CD8-positive, alpha-beta memory T cell (primary cell): ENCODE measurements at regions not wholly inside any gene's neighbourhood (a gene's known extent, or its start where the extent isn't known, plus 50 kb on each side); places are given as distances from the start of the nearest gene placed in this dataset.

Source experiments
- CTCF ChIA-PET: fragments of 350-600 bp; sonication (Branson Sonifier 250); formaldehyde crosslinking; loops from one replicate; lab custom pipeline; 2021; ENCODE audit warnings: antibody characterized with exemption; lab: Charles Lee
- POLR2A ChIA-PET: fragments of 350-600 bp; sonication (Branson Sonifier 250); formaldehyde crosslinking; loops from one replicate; lab custom pipeline; 2021; ENCODE audit warnings: antibody characterized with exemption; lab: Charles Lee
- DNase-seq, 5 donors: peaks; one replicate each; pipeline versions ENCODE4 v3.0.0 to v3.0.0-alpha.2; 2020 to 2022; ENCODE audit warnings: mixed read lengths in 1 of 5
- H3K27ac ChIP-seq: one replicate; pipeline ENCODE4 v1.7.0; 2013; ENCODE audit warnings: low read depth, mild to moderate bottlenecking, low read length, moderate library complexity
- H3K27me3 ChIP-seq: 2 replicates; pipeline ENCODE4 v1.7.0; 2013; ENCODE audit warnings: low read length, mild to moderate bottlenecking; ENCODE audit not compliant: insufficient read depth, poor library complexity, severe bottlenecking
- H3K36me3 ChIP-seq: 2 replicates; pipeline ENCODE4 v1.7.0; 2013; ENCODE audit warnings: mild to moderate bottlenecking, low read length, moderate library complexity; ENCODE audit not compliant: insufficient read depth
- H3K4me1 ChIP-seq: 2 replicates; pipeline ENCODE4 v1.7.0; 2013; ENCODE audit warnings: mild to moderate bottlenecking, low read length, moderate library complexity; ENCODE audit not compliant: insufficient read depth
- H3K4me3 ChIP-seq: 2 replicates; pipeline ENCODE4 v1.7.0; 2013; ENCODE audit warnings: mild to moderate bottlenecking, low read length
- H3K9me3 ChIP-seq: 2 replicates; pipeline ENCODE4 v1.7.0; 2013; ENCODE audit warnings: mild to moderate bottlenecking, low read length
- H3K27ac Mint-ChIP-seq, 8 donors: one replicate each; pipeline ENCODE4 v1.8.0; 2020 to 2021; ENCODE audit warnings: mixed read lengths in 8 of 8, mild to moderate bottlenecking in 6 of 8, inconsistent platforms in 3 of 8, moderate library complexity in 3 of 8
- H3K27me3 Mint-ChIP-seq, 2 donors: one replicate each; pipeline ENCODE4 v1.8.0; 2020 to 2021; ENCODE audit warnings: mixed read lengths in 2 of 2, mild to moderate bottlenecking in 1 of 2, moderate library complexity in 1 of 2
- H3K36me3 Mint-ChIP-seq, 3 donors: one replicate each; pipeline ENCODE4 v1.8.0; 2020 to 2021; ENCODE audit warnings: mixed read lengths in 3 of 3, inconsistent platforms in 1 of 3, mild to moderate bottlenecking in 1 of 3
- H3K4me1 Mint-ChIP-seq, 3 donors: one replicate each; pipeline ENCODE4 v1.8.0; 2020 to 2021; ENCODE audit warnings: mixed read lengths in 3 of 3, inconsistent platforms in 1 of 3, mild to moderate bottlenecking in 1 of 3
- H3K4me3 Mint-ChIP-seq, 7 donors: one replicate each; pipeline ENCODE4 v1.8.0; 2020 to 2021; ENCODE audit warnings: mixed read lengths in 7 of 7, mild to moderate bottlenecking in 6 of 7, moderate library complexity in 4 of 7, inconsistent platforms in 2 of 7
- H3K9me3 Mint-ChIP-seq, 5 donors: one replicate each; pipeline ENCODE4 v1.8.0; 2020 to 2022; ENCODE audit warnings: mixed read lengths in 5 of 5, mild to moderate bottlenecking in 3 of 5, moderate library complexity in 2 of 5, inconsistent platforms in 1 of 5

DNA sequence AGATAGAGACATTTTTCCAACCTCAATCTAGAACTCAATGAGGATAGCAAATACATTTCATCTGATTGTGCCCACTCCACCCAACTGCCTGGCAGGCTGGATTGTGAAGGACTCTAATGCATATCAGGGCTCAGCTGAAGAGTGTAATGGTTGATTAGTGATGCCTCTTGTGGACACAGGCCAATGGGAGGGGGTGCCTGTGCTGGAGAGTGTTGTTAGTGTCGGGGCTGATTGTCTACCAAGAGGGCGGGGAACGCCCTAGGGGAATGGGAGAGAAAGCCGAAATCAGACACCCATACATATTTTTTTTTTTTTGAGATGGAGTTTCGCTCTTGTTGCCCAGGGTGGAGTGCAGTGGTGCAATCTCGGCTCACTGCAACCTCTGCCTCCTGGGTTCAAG is 103.7 kb upstream of the SALL4 start:
- H3K9me3 ChIP-seq, result no peaks in the 10 kb centered on the region
- ChIA-PET POLR2A (no interaction called here), CTCF (no interaction called here)
- Mint-ChIP-seq H3K4me3 (no peak overlapping the region), H3K4me1 (no peaks in the 10 kb centered on the region), H3K27me3 (peaks cover 9 to 15% of the 10 kb centered on the region in 2 donors), H3K27ac (peak overlapping the region in 1 of 8 donors; percentile 52), H3K36me3 (no peaks in the 10 kb centered on the region), H3K9me3 (no peaks in the 10 kb centered on the region)
- H3K36me3 ChIP-seq, result no peaks in the 10 kb centered on the region
- H3K4me1 ChIP-seq, result no peaks in the 10 kb centered on the region
- DNase-seq, result no peak
- no peak overlapping the region for H3K27ac ChIP-seq
- H3K27me3 ChIP-seq, result no peaks in the 10 kb centered on the region
- H3K4me3 ChIP-seq, result no peak overlapping the region

DNA sequence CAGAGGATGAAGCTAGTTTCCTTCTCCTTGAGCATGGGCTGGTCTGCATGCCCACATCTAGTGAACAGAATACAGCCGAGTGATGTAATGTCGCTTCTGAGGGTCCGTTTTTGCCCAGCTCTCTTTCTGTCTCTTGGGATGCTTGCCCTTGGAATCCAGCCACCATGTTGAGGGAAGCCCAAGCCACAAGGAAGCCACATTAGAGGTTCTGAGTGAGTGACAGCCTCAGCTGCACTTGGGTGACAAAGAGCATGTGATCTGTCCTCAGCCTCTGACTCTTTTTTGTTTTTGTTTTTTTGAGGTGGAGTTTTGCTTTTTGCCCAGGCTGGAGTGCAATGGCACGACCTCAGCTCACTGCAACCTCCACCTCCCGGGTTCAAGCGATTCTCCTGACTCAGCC is 100.6 kb upstream of the SALL4 start:
- Mint-ChIP-seq H3K4me1 (no peaks in the 10 kb centered on the region), H3K27me3 (peaks cover 11 to 26% of the 10 kb centered on the region in 2 donors), H3K4me3 (no peak overlapping the region), H3K9me3 (peaks cover 0 to 3% (median 0%) of the 10 kb centered on the region in 5 donors), H3K27ac (no peak overlapping the region), H3K36me3 (peaks cover 0 to 5% (median 0%) of the 10 kb centered on the region in 3 donors)
- Histone ChIP-seq H3K27me3 (no peaks in the 10 kb centered on the region), H3K36me3 (no peaks in the 10 kb centered on the region), H3K4me3 (no peak overlapping the region), H3K4me1 (no peaks in the 10 kb centered on the region), H3K27ac (no peak overlapping the region), H3K9me3 (no peaks in the 10 kb centered on the region)
- DNase-seq, result no peak
- CTCF ChIA-PET, result no interaction called here
- POLR2A ChIA-PET, result no interaction called here

DNA sequence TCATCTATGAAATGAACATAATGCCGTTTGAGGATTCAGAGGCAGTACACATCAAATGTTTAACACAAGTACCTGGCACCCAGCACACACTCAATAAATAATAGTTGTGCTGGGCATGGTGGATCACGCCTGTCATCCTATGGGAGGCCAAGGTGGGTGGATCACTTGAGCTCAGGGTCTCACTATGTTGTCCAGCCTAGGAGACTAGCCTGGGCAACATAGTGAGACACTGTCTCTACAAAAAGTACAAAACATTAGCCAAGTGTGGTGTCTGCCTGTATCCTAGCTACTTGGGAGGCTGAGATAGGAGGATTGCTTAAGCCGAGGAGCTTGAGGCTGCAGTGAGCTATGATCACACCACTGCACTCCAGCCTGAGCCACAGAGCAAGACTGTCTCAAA is 98.1 kb upstream of the SALL4 start:
- Mint-ChIP-seq H3K27me3 (peaks cover 11 to 17% of the 10 kb centered on the region in 2 donors), H3K36me3 (peaks cover 0 to 5% (median 0%) of the 10 kb centered on the region in 3 donors), H3K4me1 (no peaks in the 10 kb centered on the region), H3K9me3 (peaks cover 0 to 3% (median 0%) of the 10 kb centered on the region in 5 donors), H3K27ac (no peak overlapping the region), H3K4me3 (no peak overlapping the region)
- Histone ChIP-seq H3K9me3 (no peaks in the 10 kb centered on the region), H3K27ac (no peak overlapping the region), H3K4me1 (no peaks in the 10 kb centered on the region), H3K4me3 (no peak overlapping the region), H3K27me3 (no peaks in the 10 kb centered on the region), H3K36me3 (no peaks in the 10 kb centered on the region)
- POLR2A ChIA-PET, result no interaction called here
- CTCF ChIA-PET, result no interaction called here
- DNase-seq, result no peak

DNA sequence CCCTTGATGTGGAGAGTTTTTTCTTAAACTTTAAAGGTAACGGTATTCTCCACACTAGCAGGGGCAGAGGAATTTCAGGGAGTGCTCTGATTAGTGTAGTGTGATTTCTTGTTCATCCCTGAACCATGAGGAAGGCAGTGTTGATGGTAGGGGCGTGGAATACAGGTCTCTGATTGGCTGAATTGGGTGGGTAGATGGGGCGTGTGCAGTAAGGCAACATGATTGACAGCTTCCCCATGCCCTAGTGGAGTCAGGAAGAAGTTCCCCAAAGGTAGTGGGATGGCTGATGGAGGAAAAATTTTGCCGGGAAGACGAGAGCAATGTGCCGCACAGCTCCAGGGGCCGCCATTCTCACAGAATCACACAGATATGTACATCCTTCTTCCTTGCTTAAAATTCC is 97.4 kb upstream of the SALL4 start:
- Mint-ChIP-seq H3K27ac (no peak overlapping the region), H3K4me1 (no peaks in the 10 kb centered on the region), H3K36me3 (peaks cover 0 to 5% (median 0%) of the 10 kb centered on the region in 3 donors), H3K9me3 (peaks cover 0 to 3% (median 0%) of the 10 kb centered on the region in 5 donors), H3K27me3 (peaks cover 11 to 17% of the 10 kb centered on the region in 2 donors), H3K4me3 (no peak overlapping the region)
- ChIA-PET POLR2A (no interaction called here), CTCF (no interaction called here)
- H3K4me3 ChIP-seq, result no peak overlapping the region
- DNase-seq, result no peak
- no peak overlapping the region for H3K27ac ChIP-seq
- H3K9me3 ChIP-seq, result no peaks in the 10 kb centered on the region
- H3K36me3 ChIP-seq, result no peaks in the 10 kb centered on the region
- no peaks in the 10 kb centered on the region for H3K4me1 ChIP-seq
- no peaks in the 10 kb centered on the region for H3K27me3 ChIP-seq

DNA sequence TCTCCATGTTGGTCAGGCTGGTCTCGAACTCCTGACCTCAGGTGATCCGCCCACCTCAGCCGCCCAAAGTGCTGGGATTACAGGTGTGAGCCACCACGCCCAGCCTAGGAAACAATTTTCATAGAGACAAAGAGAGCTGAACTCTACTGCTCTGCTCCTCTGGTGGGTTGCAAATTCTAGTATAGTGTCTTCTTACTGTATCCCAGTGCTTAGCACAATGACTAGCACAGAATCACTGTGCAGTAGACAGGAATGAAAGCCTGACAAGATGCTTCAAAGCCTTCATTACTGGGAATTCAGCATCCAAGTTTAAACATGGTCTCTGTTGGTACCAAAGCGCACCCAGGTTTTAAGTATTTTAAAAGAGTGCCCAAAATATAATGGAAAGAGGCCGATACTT is 96.5 kb upstream of the SALL4 start:
- Mint-ChIP-seq H3K4me1 (no peaks in the 10 kb centered on the region), H3K27ac (no peak overlapping the region), H3K4me3 (no peak overlapping the region), H3K36me3 (peaks cover 0 to 5% (median 0%) of the 10 kb centered on the region in 3 donors), H3K9me3 (peaks cover 0 to 3% (median 0%) of the 10 kb centered on the region in 5 donors), H3K27me3 (peaks cover 8 to 17% of the 10 kb centered on the region in 2 donors)
- Histone ChIP-seq H3K36me3 (no peaks in the 10 kb centered on the region), H3K9me3 (no peaks in the 10 kb centered on the region), H3K4me1 (no peaks in the 10 kb centered on the region), H3K27me3 (no peaks in the 10 kb centered on the region), H3K4me3 (no peak overlapping the region), H3K27ac (no peak overlapping the region)
- no peak for DNase-seq
- ChIA-PET POLR2A (no interaction called here), CTCF (no interaction called here)

DNA sequence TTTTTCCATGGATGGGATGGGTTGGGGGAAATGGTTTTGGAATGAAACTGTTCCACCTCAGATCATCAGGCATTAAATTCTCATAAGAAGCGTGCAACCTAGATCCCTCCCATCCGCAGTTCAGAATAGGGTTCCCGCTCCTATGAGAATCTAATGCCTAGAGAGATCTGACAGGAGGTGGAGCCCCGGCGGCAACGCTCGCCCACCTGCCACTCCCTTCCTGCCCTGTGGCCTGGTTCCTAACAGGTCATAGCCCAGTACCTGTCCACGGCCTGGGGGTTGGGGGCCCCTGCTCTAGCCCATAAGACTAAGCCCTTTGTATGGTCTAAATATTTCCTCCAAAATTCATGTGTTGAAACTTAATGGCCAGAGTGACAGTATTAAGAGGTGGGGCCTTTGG is 92.3 kb upstream of the SALL4 start:
- Histone ChIP-seq H3K36me3 (no peaks in the 10 kb centered on the region), H3K4me3 (no peak overlapping the region), H3K4me1 (no peaks in the 10 kb centered on the region), H3K9me3 (no peaks in the 10 kb centered on the region), H3K27me3 (no peaks in the 10 kb centered on the region), H3K27ac (no peak overlapping the region)
- Mint-ChIP-seq H3K27me3 (peaks cover 5% of the 10 kb centered on the region in 2 donors), H3K4me3 (no peak overlapping the region), H3K36me3 (peaks cover 0 to 5% (median 0%) of the 10 kb centered on the region in 3 donors), H3K4me1 (no peaks in the 10 kb centered on the region), H3K9me3 (peaks cover 0 to 1% (median 0%) of the 10 kb centered on the region in 5 donors), H3K27ac (no peak overlapping the region)
- no peak for DNase-seq
- CTCF ChIA-PET, result interaction anchor here (0.9 kb wide), 1 partner anchor 19 kb away, joined by 3 read pairs; no protein-coding TSS in a partner anchor
- POLR2A ChIA-PET, result no interaction called here

DNA sequence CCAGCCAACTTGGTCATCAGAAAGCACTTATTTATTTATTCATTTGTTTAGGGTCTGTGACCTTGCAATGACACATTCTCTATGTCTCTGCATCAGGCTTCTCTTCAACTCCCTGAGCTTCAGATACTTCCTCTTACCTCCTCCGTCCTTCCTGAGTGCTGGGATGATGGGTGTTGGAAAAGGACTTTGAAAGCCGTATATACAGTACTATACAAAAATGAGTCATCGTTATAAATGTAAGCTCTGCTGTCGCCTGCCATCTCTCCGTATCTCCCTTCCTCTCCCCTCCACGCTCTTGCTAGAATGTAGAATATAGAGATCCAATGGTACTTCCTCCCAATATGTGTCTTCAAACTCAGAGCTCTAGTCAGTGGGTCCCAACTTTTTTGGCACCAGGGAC is 91.9 kb upstream of the SALL4 start:
- Mint-ChIP-seq H3K9me3 (peaks cover 0 to 1% (median 0%) of the 10 kb centered on the region in 5 donors), H3K36me3 (peaks cover 0 to 4% (median 0%) of the 10 kb centered on the region in 3 donors), H3K4me1 (no peaks in the 10 kb centered on the region), H3K27me3 (peaks cover 4 to 5% of the 10 kb centered on the region in 2 donors), H3K4me3 (no peak overlapping the region), H3K27ac (no peak overlapping the region)
- ChIA-PET POLR2A (no interaction called here), CTCF (interaction anchor here (0.9 kb wide), 1 partner anchor 20 kb away, joined by 3 read pairs; no protein-coding TSS in a partner anchor)
- Histone ChIP-seq H3K27me3 (no peaks in the 10 kb centered on the region), H3K4me3 (no peak overlapping the region), H3K27ac (no peak overlapping the region), H3K36me3 (no peaks in the 10 kb centered on the region), H3K4me1 (no peaks in the 10 kb centered on the region), H3K9me3 (no peaks in the 10 kb centered on the region)
- DNase-seq, result no peak

DNA sequence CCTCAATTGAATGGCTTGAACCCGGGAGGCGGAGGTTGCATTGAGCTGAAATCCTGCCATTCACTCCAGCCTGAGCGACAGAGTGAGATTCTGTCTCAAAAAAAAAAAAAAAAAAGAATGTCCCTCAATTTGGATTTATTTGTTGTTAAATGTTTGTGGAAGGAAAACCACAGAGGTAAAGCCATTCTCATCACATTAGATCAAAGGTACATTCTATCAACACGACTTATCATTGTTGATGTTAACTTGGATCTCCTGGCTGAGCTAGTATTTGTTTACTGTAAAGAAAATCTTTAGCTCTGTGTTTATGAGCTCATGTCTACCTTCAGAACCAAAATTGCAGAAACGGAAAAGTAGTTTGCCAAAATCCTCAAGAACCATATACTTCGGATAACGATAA is 91.4 kb upstream of the SALL4 start:
- ChIA-PET POLR2A (no interaction called here), CTCF (interaction anchor here (0.9 kb wide), 1 partner anchor 20 kb away, joined by 3 read pairs; no protein-coding TSS in a partner anchor)
- no peak overlapping the region for H3K4me3 ChIP-seq
- H3K36me3 ChIP-seq, result no peaks in the 10 kb centered on the region
- H3K4me1 ChIP-seq, result no peaks in the 10 kb centered on the region
- DNase-seq, result no peak
- no peak overlapping the region for H3K27ac ChIP-seq
- Mint-ChIP-seq H3K4me1 (no peaks in the 10 kb centered on the region), H3K9me3 (no peaks in the 10 kb centered on the region), H3K27me3 (peaks cover 0 to 5% of the 10 kb centered on the region in 2 donors), H3K27ac (no peak overlapping the region), H3K4me3 (no peak overlapping the region), H3K36me3 (no peaks in the 10 kb centered on the region)
- no peaks in the 10 kb centered on the region for H3K9me3 ChIP-seq
- no peaks in the 10 kb centered on the region for H3K27me3 ChIP-seq
